ENCODE measurements at regions not wholly inside any gene's neighbourhood (a gene's known extent, or its start where the extent isn't known, plus 50 kb on each side); places are given as distances from the start of the nearest gene placed in this dataset.

DNA sequence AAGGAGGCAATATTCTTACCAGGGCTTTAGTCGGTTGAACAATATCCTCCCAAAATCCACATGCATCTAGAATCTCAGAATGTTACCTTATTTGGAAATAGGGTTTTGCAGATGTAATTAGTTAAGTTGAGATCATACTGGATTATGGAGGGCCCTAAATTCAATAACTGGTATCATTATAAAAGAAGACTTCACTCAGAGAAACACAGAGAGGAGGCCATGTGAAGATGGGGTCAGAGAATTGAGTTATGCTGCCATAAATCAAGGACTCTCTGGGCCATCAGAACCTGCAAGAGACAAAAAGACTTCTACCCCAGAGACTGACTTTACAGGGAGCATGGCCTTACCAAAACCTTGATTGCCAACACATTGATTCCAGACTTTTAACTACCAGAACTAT, 1611.1 kb downstream of the SLITRK5 start:
- Histone ChIP-seq H3K4me2 (ENCODE audit: insufficient read depth, low read length) (no peak overlapping the region), H3K4me3 (no peak overlapping the region), H3K9ac (ENCODE audit: insufficient read depth in 1 of 2, low read depth in 2 of 2, low read length in 2 of 2) (no peak overlapping the region), H4K20me1 (replicated peaks; ENCODE audit: control insufficient read depth, insufficient read depth, low read length) (no peaks in the 10 kb centered on the region), H3K4me1 (replicated peaks in 1 of 2; ENCODE audit: control insufficient read depth in 2 of 2, insufficient read depth in 2 of 2, low read length in 2 of 2) (no peaks in the 10 kb centered on the region), H3K27me3 (ENCODE audit: control insufficient read depth in 2 of 2, insufficient read depth in 2 of 2, low read length in 2 of 2) (no peaks in the 10 kb centered on the region), H3K36me3 (ENCODE audit: control insufficient read depth, insufficient read depth, low read length) (no peaks in the 10 kb centered on the region), H3K9me3 (replicated peaks; ENCODE audit: control insufficient read depth, insufficient read depth, low read depth, low read length) (no peaks in the 10 kb centered on the region), H3K9me1 (ENCODE audit: control insufficient read depth, insufficient read depth, low read length) (no peaks in the 10 kb centered on the region), H3K79me2 (ENCODE audit: control insufficient read depth, insufficient read depth, low read length) (no peaks in the 10 kb centered on the region), H2AFZ (ENCODE audit: low read depth, low read length) (no peak overlapping the region), H3K27ac (ENCODE audit: extremely low read depth, low read depth, low read length) (no peak overlapping the region)
- intact Hi-C loops (cut with micrococcal nuclease), result no loop called here
- no peak for TF ChIP-seq XRCC3 (IDR thresholded peaks at IDR 0.05)
- TF ChIP-seq NR1H2 (CRISPR knock-in tag; IDR thresholded peaks at IDR 0.05), result no peak
- TF ChIP-seq CBX2 (IDR thresholded peaks at IDR 0.05; ENCODE audit: insufficient read depth, low read length, poor library complexity, severe bottlenecking), result no peak
- TF ChIP-seq ZNF282 (CRISPR knock-in tag; IDR thresholded peaks at IDR 0.05), result no peak
- TF ChIP-seq, protein P1, sequence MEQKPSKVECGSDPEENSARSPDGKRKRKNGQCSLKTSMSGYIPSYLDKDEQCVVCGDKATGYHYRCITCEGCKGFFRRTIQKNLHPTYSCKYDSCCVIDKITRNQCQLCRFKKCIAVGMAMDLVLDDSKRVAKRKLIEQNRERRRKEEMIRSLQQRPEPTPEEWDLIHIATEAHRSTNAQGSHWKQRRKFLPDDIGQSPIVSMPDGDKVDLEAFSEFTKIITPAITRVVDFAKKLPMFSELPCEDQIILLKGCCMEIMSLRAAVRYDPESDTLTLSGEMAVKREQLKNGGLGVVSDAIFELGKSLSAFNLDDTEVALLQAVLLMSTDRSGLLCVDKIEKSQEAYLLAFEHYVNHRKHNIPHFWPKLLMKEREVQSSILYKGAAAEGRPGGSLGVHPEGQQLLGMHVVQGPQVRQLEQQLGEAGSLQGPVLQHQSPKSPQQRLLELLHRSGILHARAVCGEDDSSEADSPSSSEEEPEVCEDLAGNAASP (IDR thresholded peaks at IDR 0.05), result no peak
- TF ChIP-seq CHCHD3 (CRISPR knock-in tag; IDR thresholded peaks at IDR 0.05), result no peak
- TF ChIP-seq, protein P2, sequence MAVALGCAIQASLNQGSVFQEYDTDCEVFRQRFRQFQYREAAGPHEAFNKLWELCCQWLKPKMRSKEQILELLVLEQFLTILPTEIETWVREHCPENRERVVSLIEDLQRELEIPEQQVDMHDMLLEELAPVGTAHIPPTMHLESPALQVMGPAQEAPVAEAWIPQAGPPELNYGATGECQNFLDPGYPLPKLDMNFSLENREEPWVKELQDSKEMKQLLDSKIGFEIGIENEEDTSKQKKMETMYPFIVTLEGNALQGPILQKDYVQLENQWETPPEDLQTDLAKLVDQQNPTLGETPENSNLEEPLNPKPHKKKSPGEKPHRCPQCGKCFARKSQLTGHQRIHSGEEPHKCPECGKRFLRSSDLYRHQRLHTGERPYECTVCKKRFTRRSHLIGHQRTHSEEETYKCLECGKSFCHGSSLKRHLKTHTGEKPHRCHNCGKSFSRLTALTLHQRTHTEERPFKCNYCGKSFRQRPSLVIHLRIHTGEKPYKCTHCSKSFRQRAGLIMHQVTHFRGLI (CRISPR knock-in tag; IDR thresholded peaks at IDR 0.05), result no peak
- no peak for TF ChIP-seq ZNF124 (CRISPR knock-in tag; IDR thresholded peaks at IDR 0.05)
- no peak for TF ChIP-seq THRAP3 (IDR thresholded peaks at IDR 0.05; ENCODE audit: borderline replicate concordance)
- TF ChIP-seq ZSCAN29 (IDR thresholded peaks at IDR 0.05), result no peak
- TF ChIP-seq, protein P3, sequence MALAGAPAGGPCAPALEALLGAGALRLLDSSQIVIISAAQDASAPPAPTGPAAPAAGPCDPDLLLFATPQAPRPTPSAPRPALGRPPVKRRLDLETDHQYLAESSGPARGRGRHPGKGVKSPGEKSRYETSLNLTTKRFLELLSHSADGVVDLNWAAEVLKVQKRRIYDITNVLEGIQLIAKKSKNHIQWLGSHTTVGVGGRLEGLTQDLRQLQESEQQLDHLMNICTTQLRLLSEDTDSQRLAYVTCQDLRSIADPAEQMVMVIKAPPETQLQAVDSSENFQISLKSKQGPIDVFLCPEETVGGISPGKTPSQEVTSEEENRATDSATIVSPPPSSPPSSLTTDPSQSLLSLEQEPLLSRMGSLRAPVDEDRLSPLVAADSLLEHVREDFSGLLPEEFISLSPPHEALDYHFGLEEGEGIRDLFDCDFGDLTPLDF (CRISPR knock-in tag; IDR thresholded peaks at IDR 0.05), result no peak
- TF ChIP-seq, protein P4, sequence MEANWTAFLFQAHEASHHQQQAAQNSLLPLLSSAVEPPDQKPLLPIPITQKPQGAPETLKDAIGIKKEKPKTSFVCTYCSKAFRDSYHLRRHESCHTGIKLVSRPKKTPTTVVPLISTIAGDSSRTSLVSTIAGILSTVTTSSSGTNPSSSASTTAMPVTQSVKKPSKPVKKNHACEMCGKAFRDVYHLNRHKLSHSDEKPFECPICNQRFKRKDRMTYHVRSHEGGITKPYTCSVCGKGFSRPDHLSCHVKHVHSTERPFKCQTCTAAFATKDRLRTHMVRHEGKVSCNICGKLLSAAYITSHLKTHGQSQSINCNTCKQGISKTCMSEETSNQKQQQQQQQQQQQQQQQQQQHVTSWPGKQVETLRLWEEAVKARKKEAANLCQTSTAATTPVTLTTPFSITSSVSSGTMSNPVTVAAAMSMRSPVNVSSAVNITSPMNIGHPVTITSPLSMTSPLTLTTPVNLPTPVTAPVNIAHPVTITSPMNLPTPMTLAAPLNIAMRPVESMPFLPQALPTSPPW (CRISPR knock-in tag; IDR thresholded peaks at IDR 0.05), result no peak
- no peak for TF ChIP-seq MYNN (IDR thresholded peaks at IDR 0.05)
- TF ChIP-seq MYNN (CRISPR knock-in tag; IDR thresholded peaks at IDR 0.05), result no peak
- no peak for TF ChIP-seq ZNF311 (CRISPR knock-in tag; IDR thresholded peaks at IDR 0.05)
- no peak for TF ChIP-seq YBX1 (IDR thresholded peaks at IDR 0.05)
- no peak for TF ChIP-seq ZNF174 (CRISPR knock-in tag; IDR thresholded peaks at IDR 0.05)
- TF ChIP-seq RNF2 (IDR thresholded peaks at IDR 0.05), result no peak
- FAIRE-seq (no peak), ATAC-seq (no peak), DNase-seq (ENCODE audit: extremely low read depth in 1 of 4, low spot score in 3 of 4) (no peak)
- in situ Hi-C loops (cut with MboI), result no loop called here
- WGBS (ENCODE audit: insufficient coverage, low coverage, missing lambda C conversion rate), result 0% methylated on average over 1 of the region's 1 CpG
- no TSS peak for BruUV-seq (replicated peaks)
- ChIA-PET CTCF (ENCODE audit: low intra/inter-chr PET ratio) (no interaction called here), POLR2A (no interaction called here)

Data from K562 (cell line).